ENCODE measurements at regions not wholly inside any gene's neighbourhood (a gene's known extent, or its start where the extent isn't known, plus 50 kb on each side); places are given as distances from the start of the nearest gene placed in this dataset.
"Not testable (repeated sequence)": the region's sequence is repeated elsewhere in the genome, so short reads cannot be mapped to it uniquely, and the experiment has no call there.

DNA sequence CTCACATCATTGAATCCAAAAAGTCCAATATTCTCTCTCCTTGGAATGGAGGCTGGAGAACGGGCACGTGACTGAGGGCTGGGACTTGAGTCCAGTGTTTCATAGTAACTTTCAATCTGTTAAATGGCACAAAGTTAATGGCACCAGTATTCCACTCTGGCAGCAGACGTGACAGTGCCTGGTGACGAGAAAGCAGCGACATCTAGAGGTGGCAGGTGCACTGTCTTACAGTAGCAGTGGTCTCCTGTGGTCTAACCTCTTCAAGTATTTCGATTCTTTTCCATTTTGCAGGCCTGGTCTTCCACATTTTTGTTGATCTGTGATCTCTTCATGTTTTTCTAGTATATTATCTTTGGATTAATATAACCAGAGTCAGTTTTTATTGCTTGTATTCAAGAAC, 107.1 kb downstream of the OXSM start:
- DNase-seq: no peak

DNA sequence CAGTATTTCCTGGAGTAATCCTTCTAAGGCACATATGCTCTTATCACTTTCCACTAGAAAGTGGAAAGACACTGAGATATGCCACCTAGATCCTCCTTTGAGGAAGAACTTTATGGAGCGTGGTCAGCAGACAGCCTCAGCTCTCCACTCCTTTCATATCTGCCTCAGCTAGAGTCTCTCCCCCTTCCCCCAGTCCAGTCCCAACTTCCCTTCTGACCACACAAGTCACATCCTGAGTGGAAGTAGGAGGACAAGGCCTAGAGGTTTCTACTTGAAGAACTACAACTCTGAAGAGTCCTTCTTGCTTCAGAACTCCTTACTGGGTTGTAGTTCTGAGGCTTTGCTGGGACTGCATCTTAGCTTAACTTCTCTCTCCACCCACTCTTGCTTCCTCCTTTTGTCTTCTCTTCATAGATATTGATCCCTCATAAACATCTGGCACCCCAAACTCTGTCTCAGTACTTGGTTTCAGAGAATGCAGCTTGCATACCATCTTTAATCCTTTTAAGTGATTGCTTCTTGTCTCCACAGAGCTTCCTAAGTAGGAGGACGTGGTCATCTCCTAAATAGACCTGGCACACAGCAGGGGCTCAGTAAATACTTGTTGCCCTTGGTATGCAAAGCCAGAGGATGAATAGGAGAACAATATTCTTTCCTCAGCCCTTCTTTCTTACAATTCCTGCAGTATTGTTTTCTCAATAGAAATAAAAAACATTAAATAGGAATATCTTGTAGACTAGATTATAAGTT, 109.6 kb downstream of the OXSM start:
- DNase-seq: no peak

DNA sequence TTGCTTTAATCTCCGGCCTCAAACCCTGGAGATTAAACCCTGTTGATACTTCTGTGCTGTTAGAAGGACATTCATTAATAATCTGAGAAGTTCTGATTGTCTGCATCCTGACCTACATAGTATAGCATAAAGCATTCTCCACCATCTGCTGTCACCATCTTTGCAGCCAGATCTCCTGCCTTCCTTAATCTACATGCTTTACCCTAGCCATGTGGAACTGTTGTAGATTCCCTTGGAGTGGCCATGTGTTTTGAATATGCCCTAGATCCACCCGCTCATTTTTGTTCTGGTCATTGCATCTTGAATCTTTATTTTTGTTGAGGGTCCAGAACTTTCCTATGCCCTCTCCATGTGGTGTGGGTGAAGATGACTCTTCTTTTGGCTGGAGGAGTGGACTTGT, 110.3 kb downstream of the OXSM start:
- DNase-seq: no peak

DNA sequence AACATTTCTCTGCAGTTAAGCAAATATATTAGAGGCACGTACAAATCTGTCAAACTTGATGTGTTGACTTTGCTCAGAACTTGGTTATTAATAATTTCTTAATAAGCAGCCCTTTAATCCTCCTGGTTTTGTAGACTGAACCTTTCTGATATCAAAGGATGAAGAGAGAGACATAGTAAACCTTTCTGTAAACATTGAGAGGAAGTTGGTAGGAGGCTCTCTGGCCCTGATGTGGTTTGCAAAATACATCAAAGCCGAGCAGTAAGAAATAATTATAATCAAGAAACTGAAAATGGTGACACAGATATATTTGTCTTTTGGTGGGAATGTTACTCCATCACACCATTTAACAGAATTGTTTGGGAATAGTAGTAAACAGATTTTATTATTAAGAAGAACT, 111.9 kb downstream of the OXSM start:
- DNase-seq: no peak

DNA sequence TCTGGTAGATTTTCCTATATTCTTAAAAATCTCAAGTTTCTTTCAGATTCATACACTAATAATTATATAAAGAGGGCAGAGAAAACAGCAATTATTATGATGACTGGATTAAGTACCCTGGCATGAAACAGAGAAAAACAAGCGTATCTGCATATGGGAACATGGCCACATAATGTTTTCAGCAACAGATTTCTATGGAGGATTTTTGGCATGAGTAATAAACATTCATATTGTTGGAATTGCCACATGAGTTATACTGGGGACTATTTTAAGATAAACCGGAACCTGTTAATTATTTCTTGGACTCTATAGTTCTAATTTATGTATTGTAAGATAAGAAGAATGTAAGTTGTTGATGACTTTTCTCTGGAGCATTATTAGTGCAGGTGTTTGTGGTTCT, 112.7 kb downstream of the OXSM start:
- DNase-seq: no peak

DNA sequence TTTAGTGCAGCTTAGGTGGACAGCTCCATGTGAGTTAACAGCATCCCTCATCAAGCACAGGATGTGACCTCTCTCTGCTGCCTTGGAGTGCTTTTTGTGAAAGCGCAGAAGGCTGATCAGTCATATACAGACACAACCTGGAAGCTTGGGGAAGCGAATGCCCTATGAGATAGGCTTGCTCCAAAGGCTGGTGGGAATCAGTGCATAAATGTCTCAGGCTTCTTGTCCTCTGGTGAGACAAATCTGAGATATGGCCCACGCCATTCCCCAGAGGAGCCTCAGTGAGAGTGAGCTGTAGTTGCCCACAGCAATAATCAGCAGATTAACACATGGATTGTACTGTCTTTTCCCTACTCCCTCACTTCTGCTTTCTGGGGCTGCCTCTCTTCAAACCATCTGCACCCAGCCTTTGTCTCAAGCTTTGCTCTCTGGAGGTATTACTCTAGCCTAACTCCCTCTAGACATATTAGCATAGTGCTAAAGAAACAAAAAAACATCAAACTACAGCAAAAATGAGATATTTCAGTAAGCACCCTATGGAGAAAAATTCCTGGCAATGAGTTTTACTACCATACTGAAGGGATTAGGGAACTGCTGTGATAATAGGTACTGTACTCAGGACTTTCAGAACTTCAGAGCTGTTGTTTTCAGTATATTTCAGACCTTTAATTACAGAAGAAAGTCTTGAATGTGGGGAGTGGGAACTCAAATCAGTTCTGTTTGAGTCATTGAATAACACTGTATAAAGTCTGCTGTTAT, 113.7 kb downstream of the OXSM start:
- no peak for DNase-seq

DNA sequence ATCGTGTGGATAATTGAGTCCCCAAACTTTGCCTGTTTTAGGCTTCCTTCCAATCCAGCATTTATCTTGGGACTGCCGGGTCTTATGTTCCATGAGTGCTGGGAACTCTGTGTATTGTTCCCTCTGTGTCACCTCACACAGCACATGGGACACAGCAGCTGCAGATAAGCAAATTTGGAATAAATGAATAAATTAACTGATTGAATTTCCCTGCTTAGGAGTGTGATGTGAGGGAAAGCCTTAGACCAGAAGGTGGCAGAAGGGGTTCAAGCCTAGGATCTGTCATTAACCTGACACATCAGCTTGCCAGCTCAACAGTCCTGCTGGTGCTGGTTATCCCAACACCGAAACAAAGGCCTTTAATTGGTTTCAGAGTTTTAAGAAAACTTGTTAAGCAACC, 114.3 kb downstream of the OXSM start:
- DNase-seq: no peak

DNA sequence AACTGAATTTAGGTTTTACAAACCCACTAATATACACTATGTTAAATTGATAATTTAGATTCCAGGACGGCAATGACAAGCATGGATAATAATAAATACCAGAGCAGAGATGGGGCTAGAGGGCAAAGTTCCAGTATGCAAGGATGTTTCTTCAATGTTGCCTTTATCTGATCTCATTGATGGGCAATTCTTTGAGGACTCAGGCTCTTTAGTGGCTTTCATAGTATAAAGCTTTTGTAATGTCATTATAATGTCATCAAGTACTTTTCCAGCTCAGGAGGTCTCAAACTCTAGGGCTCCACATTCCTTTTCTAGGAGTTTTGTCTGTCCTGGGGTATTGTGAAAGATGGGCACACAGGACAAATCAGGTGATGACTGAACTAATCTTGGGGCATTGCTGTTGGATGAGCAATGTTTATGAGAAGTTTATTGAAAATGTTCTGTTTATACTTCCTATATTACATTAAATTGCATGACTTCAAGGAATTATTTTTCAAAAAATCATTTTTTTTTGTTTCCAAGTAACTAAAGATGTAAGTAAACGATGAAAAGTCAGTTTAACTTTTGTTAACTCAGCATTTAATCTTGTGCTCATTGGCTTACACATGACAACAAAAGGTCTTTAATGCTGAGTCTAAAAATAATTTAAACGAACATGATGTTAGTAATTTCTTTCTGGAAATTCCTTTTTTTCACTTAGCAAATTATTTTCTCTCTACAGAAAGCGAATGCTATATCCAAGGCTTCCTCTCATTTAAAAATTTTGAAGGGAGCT, 116.4 kb downstream of the OXSM start:
- no peak for DNase-seq

DNA sequence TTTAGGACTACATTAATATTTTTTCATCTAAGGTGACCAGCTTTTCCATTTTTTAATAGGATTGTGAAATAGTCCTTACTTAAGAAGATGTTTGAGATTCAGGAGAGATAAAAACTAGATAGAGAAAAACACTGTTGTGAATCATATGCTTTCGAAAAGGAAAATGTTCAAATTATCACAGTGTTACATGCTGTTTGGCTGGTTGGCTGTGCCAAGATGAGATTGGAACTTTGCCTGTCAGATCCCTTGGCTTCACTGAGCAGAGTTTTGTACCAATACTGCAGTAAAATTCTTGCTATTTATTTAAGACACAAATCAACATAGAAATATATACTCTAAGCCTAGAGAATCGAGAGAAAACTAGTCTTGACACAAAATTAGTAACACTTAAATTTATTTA, 117.2 kb downstream of the OXSM start:
- DNase-seq: no peak

DNA sequence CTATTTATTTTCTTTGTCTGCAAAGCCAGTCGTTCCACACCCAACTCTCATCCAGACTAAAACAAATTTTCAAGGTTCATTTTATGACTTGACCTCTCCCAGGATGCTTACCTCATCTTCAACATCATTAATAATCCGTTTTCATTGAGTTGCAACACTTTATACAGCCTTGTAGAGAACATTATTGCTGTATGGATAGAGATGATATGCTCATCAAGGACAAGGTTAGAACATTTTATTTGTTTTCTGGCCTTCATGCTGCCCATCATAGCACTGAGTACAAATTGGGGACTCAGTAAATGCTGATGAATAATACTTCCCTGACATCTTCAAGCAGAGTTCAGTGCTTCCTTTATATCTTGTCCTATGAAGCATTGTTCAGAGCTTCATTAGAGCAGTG, 120.2 kb downstream of the OXSM start:
- DNase-seq: no peak

DNA sequence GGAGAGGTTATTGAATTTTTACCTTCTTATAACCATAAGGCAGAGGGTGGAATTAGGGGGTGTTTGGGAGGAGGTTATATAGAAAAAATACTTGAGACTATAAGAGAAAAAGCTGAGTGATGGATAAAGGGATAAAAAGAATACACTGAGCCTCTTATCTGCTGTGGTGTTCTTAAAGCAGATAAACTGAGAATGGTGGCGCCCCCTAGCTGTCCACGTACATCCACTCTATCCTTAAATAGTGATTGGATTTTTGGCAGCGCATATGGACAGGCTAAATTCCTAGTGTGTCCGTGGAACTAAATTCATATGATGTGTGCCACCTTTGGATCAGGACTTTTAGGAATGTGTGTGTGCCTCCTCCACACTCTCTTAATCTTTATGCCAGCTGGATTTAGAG, 121.1 kb downstream of the OXSM start:
- no peak for DNase-seq

DNA sequence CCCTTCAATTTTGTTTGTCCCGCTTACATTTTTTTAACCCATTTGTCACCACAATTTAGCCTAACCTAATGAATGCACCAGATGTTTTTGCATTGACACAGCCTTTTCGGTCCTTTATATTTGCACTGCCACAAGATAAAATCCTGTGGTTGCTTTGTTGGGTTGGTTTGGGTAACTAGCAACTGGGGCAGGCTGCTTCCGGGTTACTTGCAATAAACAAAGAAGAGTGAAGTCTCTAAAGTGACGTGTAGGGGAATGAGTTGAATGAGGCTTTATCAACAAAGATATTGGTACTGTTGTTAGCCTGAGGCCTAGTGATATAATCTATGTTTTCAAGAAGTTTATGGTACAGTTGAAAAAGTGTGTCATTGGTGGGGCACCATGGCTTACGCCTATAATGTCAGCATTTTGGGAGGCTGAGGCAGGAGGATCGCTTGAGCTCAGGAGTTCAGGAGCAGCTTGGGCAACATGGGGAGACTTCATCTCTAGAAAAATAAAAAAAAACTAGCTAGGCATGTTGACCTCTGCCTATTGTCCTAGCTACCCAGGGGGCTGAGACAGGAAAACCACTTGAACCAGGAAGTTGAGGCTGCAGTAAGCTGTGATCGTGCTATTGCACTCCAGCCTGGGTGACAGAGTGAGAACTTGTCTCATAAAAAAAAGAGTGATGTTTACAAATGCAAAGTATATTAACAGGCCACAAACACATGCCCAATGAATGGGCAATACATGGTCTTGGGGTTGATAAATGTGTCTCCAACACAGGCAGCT, 121.8 kb downstream of the OXSM start:
- no peak for DNase-seq

DNA sequence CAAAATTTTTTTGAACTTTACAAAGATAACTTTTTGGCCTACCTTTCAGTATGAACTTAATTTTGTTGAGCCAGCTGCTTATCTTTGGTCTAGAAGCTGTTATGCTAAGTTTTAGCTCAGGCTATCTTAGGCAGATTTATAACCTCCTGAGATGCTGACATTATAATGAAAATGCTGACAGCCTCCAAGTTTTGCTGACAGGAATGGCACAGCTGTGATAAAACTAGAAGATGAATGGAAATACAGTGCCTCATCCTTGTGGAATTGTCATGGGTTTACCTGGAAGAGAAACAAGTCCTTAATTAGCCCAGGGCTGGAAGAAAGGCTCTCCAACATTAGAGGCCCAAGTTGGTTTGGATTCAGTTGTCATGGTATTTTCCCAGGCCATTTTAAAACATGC, 123.3 kb downstream of the OXSM start:
- no peak for DNase-seq

DNA sequence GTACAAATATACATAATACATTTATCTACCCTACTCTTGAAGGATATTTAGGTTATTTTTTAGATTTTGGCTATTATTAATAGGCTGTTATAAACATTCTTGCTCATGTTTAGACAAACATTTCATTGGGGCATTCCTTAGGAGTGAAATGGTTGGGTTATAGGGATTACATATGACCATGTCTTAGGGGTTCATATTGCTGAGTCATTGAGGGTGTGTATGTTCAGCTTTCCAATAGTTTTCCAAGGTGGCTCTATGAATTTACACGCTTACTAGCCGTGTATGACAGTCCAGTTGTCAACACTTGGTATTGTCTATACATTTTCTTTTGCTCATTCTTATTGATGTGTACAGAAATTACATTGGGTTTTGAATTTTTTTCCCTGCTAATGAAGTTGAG, 125.8 kb downstream of the OXSM start:
- DNase-seq: no peak

DNA sequence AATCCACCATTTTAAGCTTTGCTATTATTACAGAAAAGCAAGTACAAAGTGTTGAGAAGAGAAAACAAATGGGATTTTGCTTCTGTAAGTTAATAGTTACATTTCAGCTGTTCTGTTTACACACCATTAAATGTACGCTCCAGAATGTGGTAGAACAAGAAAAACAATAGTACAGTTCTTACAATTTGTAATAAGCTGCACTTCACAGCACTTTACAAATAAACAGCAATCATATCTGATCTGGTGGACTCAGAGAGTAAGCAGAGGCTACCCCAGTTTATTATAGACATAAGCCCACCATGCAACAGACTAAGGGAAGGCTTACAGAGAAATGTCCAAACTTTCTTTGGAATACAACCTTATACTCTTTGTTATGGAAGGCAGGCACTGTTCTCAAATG, 126.4 kb downstream of the OXSM start:
- no peak for DNase-seq

DNA sequence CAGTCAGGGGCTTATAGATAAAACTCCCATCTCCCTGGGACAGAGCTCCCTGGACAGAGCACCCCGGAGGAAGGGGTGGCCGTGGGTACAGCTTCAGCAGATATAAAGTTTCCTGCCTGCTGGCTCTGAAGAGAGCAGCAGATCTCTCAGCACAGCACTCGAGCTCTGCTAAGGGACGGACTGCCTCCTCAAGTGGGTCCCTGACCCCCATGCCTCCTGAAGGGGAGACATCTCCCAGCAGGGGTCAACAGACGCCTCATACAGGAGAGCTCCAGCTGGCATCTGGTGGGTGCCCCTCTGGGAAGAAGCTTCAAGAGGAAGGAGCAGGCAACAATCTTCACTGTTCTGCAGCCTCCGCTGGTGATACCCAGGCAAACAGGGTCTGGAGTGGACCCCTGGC, 142.1 kb downstream of the OXSM start:
- not testable (repeated sequence) for DNase-seq

DNA sequence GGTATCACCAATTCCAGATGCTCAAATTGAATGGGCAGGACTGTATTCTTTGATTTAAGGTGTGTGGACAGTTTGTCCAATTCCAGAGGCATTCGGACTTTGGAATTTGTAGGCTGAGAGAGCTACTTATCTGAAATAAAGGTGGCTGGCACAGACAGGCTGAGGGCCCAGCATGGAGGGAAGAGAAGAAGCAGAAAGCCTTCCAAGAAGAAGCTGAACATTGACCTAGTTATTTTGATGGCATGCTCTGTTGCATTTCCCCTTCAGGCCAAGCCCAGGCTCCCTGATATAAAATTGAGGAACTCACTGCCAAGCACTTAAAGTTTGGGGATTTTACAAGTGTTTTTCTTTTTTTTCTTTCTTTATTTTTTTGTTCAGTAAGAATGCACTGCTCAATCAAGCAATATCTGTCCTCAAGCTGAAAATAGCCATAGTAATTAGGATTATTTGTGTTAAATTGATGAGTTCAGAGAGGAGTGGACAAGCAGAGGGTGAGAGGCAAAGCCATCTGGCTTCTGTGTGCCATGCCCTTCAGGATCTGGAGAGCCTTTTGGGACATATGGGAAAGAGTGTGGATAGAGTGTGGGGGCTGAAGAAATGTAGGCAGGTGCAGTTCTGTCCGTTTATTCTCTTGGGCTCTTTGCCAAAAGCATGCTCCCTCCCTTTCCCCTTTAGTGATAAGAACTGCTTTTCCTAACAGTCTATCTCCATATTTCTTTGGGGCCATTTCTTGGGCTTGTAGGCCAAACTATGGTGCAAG, 148.9 kb downstream of the OXSM start:
- DNase-seq: no peak

DNA sequence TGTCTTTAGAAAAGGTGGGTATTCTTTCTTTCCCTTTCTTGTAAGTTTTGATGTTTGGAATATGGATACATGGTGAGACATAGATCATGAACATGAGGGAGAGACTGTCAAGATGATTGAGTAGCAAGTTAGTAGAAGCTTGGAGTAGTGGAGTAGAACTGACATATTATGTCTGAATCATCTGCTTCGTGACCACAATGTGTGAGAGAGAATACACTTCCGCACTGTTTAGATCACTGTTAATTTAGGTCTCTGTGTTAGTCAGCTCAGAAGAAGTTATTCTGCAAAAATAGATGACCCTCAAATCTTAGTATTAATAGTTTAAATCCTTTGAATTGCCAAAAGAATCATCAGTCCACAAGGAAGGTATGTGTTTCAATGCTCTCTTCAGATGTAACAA, 151.0 kb downstream of the OXSM start:
- no peak for DNase-seq

DNA sequence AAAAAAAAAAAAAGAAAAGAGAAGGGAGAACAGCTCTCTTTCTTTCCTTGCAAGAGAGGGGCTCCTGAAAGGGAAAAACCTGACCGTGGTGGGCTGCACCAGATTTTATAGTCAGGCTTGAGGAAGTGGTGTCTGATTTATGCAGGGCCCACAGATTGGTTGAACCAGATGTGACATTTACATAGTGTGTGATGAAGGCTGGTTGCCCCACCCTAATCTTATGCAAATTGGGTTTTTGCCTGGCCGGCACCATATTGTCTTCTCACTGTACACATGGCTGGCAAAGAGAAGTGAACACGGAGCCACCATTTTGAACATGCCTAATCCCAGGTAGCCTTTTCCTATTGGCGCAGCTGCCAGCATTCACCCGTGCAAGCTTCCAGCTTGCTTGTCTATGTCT, 154.4 kb downstream of the OXSM start:
- no peak for DNase-seq

DNA sequence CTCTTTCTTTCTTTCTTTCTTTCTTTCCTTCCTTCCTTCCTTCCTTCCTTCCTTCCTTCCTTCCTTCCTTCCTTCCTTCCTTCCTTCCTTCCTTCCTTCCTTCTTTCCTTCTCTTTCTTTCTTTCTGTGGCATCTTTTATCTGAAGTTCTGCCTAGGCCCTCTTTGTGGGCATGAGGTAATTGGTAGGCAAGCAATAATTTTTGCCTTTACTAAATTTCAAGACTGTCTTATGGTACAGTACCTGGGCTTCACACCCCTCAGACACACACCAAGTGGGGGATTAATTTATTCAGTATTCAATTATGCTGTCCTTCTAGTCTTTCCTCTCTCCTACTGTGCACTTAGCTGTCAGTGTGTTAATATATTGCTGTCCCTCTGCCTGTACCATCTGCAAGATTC, 155.5 kb downstream of the OXSM start:
- no peak for DNase-seq

DNA sequence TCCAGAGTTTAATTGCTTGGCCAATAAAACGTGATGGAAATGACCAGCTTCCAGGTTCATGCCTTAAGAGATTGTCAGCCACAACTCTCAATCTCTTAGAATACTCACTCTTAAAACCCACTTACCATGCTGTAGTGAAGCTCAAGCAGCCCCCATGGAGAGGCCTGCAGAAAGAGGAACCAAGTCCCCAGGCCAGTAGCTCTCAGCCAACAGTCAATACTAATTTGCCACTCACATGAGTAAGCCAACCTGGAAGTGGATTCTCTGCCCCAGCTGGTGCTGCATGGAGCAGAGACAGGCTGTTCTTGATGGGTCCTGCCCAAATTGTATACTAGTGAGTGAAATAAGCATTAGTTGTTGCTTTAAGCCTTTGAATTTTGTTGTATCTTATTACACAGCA, 155.9 kb downstream of the OXSM start:
- no peak for DNase-seq

DNA sequence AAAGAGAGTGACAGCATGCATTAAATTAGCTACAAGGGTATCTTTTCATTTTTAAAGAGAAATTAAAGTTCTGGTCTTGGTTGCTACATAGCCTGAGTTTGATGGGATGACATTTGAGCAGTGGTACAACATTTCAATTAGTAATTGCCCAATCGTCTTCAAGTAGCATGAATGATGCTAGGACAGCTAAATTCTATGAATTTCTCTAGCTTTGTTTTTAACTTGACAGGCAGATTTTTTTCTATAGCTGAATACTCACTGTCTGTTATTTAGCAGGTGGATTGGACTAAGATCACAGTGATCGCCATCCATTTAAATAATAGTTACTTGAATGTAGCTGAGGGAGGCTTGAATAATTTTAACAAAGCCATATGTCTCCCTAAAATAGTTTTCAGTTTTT, 162.2 kb downstream of the OXSM start:
- DNase-seq: no peak
